DND-41 (cell line): ENCODE measurements at regions not wholly inside any gene's neighbourhood (a gene's known extent, or its start where the extent isn't known, plus 50 kb on each side); places are given as distances from the start of the nearest gene placed in this dataset.

ENCODE experiments used
- EZH2 ChIP-seq: IDR thresholded peaks from 3 replicates; pipeline ENCODE4 v1.6.1; 2012; ENCODE audit warnings: borderline replicate concordance, low read depth, mild to moderate bottlenecking, moderate library complexity, low read length, inconsistent platforms; ENCODE audit not compliant: severe bottlenecking
- TF ChIP-seq, protein P1 (sequence below): IDR thresholded peaks from 2 replicates; pipeline ENCODE4 v1.5.1; 2012; ENCODE audit warnings: borderline replicate concordance, low read length, moderate library complexity, mild to moderate bottlenecking; ENCODE audit not compliant: poor library complexity, severe bottlenecking; ENCODE audit errors: extremely low read depth

DNA sequence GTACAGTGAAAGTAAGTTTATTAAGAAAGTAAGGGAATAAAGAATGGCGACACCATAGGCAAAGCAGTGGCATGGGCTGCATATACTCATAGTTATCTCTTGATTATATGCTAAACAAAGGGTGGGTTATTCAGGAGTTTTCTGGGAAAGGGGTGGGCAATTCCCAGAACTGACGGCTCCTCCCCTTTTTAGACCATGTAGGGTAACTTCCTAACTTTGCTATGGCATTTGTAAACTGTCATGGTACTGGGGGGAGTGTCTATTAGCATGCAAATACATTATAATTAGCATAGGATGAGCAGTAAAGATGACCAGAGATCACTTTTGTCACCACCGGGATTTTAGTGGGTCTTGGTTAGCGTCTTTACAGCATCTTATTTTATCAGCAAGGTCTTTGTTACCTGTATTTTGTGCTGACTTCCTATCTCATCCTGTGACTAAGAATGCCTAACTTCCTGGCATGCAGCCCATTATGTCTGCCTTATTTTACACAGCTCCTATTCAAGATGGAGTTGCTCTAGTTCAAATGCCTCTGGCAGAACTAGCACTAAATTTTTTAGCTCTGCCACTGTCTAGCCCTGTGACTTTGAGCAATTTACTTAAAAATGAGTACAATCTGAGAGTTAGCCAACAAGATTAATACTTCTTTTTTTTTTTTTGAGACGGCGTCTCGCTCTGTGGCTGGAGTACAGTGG lies 110.3 kb upstream of the PALMD start:
- TF ChIP-seq, protein P1, sequence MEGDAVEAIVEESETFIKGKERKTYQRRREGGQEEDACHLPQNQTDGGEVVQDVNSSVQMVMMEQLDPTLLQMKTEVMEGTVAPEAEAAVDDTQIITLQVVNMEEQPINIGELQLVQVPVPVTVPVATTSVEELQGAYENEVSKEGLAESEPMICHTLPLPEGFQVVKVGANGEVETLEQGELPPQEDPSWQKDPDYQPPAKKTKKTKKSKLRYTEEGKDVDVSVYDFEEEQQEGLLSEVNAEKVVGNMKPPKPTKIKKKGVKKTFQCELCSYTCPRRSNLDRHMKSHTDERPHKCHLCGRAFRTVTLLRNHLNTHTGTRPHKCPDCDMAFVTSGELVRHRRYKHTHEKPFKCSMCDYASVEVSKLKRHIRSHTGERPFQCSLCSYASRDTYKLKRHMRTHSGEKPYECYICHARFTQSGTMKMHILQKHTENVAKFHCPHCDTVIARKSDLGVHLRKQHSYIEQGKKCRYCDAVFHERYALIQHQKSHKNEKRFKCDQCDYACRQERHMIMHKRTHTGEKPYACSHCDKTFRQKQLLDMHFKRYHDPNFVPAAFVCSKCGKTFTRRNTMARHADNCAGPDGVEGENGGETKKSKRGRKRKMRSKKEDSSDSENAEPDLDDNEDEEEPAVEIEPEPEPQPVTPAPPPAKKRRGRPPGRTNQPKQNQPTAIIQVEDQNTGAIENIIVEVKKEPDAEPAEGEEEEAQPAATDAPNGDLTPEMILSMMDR, result no peak
- TF ChIP-seq EZH2, result no peak
